ENCODE measurements at regions not wholly inside any gene's neighbourhood (a gene's known extent, or its start where the extent isn't known, plus 50 kb on each side); places are given as distances from the start of the nearest gene placed in this dataset.

GRCh38 chr16:55047331-55047730 lies 116.7 kb downstream of the IRX5 start:
- H3K4me3 ChIP-seq (ENCODE audit: low read depth, low read length): no peak overlapping the region
- DNase-seq (ENCODE audit: low read depth): no peak
- no peak for TF ChIP-seq CTCF (IDR thresholded peaks at IDR 0.05; ENCODE audit: insufficient read depth, low read depth, low read length)

DNA sequence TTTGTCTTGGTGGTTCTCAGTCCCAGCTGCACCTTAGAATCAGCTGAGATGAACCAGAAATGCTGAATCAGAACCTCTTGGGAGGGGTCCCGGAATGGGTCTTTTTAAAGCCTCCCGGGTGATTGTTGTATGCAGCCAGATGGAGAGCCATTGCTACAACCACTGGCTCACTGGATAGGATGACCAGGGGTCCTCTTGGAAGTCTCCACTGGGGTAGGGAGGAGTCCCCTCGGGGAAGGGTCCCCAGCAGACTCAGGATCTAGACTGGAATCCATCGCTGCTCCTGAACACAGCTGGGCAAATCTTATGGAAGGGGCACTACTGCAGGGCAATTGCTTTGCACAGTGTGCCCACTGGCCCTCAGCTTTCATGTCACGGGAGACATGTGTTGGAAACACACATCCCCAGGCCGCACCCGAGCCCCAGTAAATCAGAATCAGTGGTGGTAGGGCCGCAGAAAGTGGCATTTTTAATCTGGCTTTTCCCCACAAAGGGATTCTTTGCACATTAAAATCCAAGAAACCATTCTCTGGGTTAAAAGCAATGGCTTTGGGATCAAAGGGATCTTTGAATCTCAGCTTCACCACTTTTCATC lies 117.3 kb downstream of the IRX5 start:
- TF ChIP-seq CTCF (IDR thresholded peaks at IDR 0.05; ENCODE audit: insufficient read depth, low read depth, low read length): no peak
- no peak overlapping the region for H3K4me3 ChIP-seq (ENCODE audit: low read depth, low read length)
- DNase-seq (ENCODE audit: low read depth): no peak

- no peak for TF ChIP-seq CTCF (IDR thresholded peaks at IDR 0.05; ENCODE audit: insufficient read depth, low read depth, low read length)
- H3K4me3 ChIP-seq (ENCODE audit: low read depth, low read length): no peak overlapping the region
- DNase-seq (ENCODE audit: low read depth): no peak
These were observed 118.1 kb downstream of the IRX5 start for GRCh38 chr16:55048745-55049144.

DNA sequence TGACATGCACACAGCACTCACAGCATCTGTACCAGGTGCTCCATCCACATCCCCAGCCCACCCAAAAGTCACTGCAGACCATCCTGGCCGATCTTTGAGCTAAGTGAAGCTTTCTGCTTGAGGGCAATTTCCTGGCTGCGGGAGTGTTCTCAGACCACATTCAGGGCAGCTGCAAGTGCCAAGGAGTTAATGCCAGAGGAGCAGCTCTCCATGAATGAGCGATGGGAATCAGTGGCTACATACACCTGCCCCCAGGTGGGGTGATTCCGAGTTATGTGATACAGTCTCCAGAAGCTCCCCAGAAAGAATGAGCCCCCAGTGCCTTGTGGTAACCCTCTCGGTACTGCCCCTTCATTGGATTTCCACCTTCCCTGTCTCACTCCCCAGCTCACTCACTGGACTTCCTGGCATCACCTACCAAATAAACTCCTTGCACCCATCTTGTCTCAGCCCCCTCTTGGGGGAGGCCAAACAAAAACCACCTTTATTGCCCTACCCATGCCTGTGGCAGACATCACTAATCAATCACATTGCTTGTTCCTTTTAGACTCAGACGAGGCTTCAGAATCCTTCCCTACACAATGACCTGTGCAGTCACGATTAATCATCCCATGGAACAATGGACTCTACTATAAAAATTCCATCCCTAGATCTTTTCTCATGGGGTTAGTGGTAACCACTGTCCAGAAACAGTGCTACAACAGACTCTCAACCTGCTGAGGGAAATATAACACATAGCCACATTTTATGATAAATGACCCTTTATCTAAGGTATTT lies 121.1 kb downstream of the IRX5 start:
- no peak for TF ChIP-seq CTCF (IDR thresholded peaks at IDR 0.05; ENCODE audit: insufficient read depth, low read depth, low read length)
- DNase-seq (ENCODE audit: low read depth): no peak
- no peak overlapping the region for H3K4me3 ChIP-seq (ENCODE audit: low read depth, low read length)

DNA sequence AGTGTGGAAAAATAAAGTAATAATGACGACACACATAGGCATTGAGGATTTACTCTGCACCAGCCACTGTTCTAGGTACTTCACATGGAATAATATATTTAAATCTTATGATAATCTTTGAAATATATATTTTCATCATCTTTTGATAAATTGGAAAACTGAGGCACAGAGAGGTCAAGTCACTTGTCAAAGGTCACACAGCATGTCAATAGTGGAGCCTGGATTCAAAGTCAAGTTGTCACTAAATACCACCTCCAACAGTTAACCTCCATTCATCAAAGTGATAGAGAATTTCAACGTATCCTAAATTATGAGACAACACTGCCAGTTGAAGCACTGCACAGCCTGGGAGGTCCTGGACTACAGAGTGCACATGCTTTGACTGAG lies 121.7 kb downstream of the IRX5 start:
- H3K4me3 ChIP-seq (ENCODE audit: low read depth, low read length): no peak overlapping the region
- TF ChIP-seq CTCF (IDR thresholded peaks at IDR 0.05; ENCODE audit: insufficient read depth, low read depth, low read length): no peak
- no peak for DNase-seq (ENCODE audit: low read depth)

DNA sequence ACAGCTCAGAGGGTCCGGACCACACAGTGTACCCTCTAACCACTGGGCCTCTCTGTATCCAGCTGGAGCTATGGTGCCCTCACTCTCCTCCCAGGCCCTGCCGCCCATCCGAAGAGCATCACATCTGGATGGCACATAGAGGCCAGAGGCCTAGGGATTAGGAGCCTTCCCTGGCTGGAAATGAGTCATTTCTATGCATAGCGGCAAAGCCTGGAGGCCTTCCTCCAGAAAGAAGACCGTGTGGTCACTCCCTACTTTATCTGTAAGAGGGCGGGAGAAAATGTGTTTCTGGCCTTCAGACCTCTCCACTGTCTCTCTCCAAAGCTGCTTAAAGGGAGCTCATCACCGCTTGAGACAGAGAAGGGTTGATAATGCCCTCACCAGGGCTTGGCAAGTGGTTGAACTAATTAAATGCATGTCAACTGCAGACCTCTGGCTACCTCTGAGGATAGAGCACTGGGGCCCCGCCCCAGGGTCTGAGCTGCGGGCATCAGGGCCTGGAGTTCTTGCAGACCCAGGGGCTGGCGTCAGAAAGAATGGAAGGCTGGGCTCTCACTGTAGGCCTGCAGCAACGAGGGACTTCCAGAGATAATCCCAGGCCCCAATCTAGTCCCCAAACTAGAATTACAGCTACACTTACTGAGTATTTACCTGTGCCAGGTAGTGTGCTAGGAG lies 122.2 kb downstream of the IRX5 start:
- H3K4me3 ChIP-seq (ENCODE audit: low read depth, low read length): no peak overlapping the region
- no peak for TF ChIP-seq CTCF (IDR thresholded peaks at IDR 0.05; ENCODE audit: insufficient read depth, low read depth, low read length)
- DNase-seq (ENCODE audit: low read depth): peak; percentile 24

Measured in fibroblast of villous mesenchyme (primary cell).